Stimulated activated CD8-positive, alpha-beta memory T cell treated with anti-CD3 and anti-CD28 coated beads, Interleukin-4, amount 100 ng/mL, for 1 hour (primary cell): ENCODE measurements at regions not wholly inside any gene's neighbourhood (a gene's known extent, or its start where the extent isn't known, plus 50 kb on each side); places are given as distances from the start of the nearest gene placed in this dataset.

Experiments
- DNase-seq, 2 donors: peaks; one replicate each; pipeline ENCODE4 v3.0.0-alpha.2; 2020; ENCODE audit warnings: low read depth in 2 of 2, low spot score in 1 of 2

DNA sequence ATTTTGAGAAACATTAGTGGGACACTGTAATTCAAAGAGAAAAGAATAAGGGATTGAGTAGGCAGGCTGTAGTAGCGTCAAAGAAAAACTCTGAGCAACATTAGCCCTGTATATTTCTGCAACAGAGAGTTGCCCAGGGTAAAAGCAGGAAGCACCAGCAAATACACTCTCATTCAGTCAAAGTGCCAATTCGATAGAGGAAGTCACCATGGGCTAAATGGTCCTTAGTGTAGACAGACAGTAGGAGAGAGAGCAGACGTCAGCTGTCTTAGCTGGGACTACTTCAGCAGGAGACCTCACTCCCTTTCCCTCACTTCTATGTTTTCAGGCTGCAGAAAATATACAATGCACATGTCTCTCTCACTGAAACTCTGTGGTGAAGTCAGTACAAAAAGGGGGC, 2073.8 kb upstream of the TENM3 start:
- no peak for DNase-seq

DNA sequence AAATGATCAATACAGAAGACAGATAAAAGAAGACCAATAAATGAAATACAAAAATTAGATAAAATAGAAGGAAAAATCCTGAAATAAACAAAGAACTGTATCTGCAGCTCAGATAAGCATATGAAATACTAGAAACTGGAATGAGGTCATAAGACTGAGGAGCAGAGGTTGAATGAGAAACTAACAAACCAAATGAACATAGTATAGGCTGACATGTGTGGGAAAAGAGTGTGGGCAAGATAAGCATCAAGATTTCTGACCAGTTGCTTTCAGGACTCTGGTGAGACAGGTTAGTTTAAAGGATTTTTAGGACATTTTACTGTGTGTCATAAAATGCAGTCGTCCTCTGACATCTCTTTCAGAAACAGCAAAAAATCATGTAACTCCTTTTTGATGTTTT, 2073.2 kb upstream of the TENM3 start:
- no peak for DNase-seq

DNA sequence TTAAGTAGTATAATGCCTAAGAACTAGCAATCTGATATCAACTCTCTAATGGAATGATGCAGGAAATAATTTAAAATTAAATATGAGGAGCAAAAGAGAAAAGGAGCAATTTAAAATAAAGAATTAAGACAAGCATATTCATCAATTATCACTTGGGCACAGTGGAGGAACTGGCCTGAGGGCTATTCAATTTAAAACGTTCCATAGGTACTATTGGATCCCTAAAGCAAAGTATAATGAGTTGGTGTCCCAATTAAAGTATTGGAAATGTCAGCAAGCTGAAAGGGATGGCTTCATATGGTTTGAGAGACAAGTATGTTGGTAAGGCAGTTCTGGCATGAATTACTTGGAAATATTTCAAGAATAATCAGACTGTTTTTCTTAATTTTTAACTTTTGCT, 2064.1 kb upstream of the TENM3 start:
- no peak for DNase-seq

DNA sequence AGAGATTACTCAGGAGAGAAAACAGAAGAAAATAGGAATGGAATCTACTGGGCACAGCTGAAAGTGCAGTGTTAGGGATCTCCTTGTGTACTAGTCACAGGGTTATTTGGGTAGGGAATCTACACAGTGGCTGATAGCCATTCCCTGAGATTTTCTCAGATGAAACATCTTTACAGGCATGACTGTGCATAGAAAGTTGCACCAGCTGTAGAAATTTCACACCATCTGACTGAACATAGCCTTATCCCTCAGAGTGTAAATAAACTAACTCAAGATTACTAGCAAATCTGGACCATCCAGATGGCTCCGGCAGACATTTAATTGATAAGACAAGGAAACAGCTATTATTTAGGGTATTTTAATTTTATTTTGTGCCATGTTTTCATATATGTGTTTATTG, 2053.5 kb upstream of the TENM3 start:
- DNase-seq: no peak

DNA sequence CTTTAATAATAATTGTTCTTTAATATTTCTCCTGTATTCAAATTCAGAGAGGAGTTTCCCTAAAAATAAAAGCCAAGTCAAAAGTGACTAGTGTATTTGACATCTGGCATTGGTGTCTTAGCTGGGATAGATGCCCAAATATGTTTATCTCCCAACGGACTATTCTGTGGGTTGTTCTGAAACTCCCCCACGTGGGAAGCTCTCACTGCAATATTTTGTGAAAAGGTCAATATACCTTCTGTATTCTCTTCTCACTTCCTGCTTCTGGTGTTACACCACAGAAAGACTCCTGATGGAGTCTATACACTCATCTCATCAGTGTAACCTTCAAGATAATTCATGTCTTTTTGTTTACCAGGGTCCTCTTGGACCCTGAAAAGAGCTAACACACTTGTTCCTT, 2052.8 kb upstream of the TENM3 start:
- DNase-seq: no peak

DNA sequence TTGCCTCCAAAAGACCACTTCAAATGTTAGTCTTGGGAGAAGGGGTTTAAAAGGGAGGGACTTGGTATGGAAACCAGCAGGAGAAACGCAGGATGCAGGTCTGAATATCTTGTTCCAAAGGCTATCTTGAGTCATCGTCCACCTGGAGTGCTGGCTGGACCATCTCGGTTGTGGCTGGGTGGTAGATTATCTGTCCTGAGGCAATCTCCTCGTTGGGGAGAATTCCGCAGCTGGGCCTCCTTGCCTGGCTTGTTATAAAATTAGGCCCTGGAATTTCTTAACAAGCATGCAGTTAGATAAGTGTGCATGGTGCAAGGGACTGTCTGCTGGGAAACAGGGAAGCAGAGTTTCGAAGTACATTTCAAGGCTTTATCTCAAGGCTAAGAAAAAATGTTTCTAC, 2045.7 kb upstream of the TENM3 start:
- no peak for DNase-seq

DNA sequence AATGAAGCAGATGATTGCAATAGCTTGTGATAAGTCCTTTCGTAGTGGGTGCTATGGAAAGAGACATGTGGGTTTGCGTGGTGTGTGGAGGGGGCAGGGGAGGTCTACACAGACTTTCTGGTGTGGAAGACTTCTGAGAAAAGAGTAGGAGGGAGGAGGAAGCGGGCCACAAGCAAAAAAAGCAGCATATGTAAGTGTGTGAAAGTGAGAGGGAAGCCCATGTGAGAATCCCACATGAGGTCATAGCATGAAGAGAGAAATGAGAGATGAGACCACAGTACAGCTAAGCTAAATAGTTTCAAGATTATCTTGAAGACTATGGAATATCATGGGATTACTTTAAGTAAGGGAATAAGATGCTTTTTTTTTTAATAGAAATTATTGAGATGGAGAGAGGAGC, 2039.9 kb upstream of the TENM3 start:
- no peak for DNase-seq

DNA sequence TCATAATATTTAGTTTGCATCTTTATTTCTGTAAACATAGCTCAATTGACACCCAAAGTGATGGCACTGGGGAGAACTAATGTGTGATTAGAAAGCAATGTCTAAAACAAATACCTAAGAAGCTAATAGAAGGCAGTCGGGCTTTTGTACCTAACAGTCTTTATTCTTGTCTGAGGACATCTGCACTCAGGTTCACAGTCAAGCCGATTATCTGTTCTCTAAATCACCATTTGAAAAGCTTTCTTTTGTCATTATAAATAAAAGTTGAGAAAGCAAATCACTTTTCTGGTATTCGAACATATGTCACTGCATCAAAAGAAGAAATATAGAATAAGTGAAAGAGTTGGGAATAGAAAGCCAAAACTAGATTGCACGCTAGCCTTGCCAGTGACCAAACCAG, 2037.9 kb upstream of the TENM3 start:
- no peak for DNase-seq

DNA sequence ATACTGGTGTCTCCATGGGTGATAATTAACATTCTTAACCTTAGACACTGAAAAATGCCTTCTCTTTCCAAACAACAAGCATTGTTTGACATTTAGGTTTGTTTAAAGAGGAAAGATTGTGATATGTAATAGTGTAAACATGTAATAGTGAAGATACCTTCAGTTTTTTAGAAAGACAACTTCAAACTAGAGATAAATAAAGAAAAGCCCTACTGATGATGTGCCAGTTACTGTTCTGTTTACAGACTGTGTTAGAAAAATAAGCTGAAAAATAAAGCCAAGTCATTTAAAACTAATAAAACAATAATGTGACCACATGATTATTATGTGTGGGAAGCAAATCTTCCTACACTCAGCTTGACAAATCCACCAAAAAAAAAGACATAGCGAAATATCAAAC, 2035.3 kb upstream of the TENM3 start:
- no peak for DNase-seq

DNA sequence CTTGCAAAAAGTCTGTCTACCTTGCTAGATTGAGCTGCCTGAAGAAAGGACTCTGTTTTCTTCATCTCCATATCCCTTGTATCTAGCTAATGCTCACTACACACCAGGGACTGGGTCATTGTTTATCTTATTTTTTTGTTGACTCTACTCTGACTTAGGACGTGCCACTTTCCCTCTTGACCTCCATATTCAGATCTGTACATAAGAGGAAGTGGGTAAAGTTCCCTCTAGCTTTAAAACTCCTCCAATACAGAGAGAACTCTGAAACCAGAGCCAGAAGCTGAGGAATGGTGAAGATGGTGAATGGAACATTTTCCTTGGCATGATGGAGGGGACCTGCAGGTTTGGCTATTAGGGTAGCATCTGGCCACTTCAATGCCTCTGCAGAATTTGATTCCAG, 2026.1 kb upstream of the TENM3 start:
- DNase-seq: no peak

DNA sequence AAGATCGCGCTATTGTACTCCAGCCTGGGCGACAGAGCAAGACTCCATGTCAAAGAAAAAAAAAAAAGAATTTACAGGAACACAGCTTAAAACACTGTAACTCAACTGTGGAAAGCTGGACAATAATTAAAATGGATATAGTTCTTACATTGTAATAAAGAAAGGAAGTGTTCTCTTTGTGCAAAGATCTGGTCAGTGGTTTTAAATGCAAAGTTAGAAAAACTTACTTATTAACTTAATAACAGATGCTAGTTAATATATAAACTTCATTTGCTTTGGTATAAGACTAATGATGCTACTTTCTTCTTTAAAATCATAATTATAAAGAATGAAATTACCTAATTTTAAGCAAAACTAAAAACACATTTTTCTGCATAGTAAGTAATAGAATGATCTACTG, 2024.1 kb upstream of the TENM3 start:
- no peak for DNase-seq

DNA sequence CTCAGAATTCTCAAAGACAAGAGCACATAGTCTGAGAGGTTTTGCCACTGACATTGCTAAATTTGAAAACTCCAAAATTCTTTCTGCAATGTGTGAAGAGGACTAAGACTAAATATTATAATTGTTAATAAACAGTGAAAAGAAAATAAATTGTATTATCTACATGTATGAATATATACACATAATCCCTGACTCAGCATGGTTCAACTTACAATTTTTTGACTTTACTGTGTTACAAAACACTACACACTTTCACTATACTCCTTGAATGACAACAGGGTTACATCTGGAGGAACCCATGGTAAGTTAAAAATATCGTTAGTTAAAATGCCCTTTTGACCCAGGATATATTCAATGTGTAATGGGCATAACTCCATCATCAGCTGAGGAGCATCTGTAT, 2017.2 kb upstream of the TENM3 start:
- DNase-seq: no peak

DNA sequence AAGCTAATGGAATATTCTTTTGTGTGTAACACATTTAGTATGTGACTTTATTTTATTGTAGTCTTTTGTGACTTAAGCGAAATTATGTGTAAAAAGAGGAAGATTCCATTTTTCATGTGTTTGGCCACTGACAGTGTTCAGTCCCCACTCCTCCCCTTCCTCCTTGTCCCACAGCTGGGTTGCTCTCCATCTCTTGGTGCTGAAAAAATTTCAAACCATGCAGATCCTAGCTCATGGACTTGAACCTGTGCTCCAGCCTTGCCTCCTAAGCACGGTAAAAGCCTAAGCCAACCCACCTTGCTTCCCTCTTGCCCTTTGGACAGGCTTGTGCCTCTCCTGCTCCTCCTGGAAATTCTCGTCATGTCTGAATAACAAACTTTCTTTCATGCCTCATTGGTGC, 2008.5 kb upstream of the TENM3 start:
- no peak for DNase-seq

DNA sequence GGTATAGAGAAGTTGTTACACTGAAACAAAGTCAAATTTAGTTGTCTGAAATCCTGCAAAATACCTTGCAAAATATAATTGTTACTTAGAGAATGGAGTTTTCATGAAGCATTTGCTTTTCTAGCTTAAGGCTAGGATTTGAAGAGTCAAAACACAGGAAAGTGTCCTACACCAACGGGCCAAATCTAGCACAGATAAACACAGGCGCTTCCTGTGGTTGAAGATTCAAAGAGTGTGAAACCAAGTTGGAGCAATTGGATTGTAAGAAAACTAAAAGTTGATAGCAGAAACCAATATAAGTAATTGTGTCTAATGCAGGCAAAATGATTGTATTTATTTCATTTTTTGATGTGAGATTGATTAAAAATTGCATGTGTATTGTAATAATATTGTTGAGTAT, 2002.5 kb upstream of the TENM3 start:
- DNase-seq: no peak

DNA sequence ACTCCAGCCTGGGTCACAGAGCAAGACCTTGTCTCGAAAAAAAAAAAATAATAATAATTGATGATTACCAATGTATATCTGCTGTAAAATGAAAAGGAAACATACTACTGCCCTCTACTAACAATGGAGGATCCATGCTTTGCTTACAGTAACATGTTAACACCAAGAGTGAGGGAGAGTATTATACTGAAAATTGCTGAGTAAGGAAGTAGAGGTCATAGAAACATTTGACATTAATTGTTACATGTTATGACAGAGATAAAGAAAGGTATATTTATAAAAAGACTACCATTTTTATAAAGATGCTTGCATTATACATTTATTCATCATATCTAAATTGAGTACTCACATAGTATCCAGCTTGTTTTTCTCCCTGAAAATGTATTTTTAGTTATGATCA, 1989.8 kb upstream of the TENM3 start:
- DNase-seq: no peak

DNA sequence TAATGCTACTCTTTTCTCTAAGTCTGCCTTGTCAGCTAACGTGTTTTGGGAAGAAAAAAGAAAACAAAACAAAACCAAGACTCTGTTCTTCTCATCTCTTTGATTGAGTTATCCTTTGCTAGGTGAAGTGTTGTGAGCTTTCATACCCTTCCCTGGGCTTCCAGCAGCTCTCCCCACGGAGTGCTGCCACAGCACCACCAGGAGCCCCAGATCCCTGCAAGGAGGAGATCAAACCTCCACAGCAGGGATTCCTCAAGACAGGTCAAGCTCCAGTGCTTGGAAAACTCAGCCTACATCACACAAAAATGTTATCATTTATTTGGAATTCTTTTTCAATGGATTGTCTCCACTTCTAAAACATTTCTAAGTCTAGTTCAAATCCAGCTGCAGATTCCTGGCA, 1981.9 kb upstream of the TENM3 start:
- no peak for DNase-seq

DNA sequence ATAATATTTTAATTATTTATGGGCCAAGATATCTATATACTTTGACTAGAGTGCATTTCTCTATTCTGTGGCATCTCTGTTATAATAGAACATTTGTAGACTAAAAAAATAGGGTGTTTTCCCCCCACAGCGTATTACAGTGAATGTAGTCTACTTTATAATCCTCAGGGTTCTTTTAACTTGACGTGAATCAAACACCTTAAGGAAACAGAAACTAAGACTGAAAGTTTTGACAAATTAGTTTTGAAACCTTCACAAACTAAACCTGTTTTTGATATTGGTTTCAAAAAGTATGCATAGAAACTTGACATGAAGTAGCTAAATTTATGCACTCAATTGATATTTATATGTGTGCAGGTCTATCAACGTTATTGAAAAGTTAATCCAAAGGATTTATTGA, 1963.1 kb upstream of the TENM3 start:
- DNase-seq: no peak

DNA sequence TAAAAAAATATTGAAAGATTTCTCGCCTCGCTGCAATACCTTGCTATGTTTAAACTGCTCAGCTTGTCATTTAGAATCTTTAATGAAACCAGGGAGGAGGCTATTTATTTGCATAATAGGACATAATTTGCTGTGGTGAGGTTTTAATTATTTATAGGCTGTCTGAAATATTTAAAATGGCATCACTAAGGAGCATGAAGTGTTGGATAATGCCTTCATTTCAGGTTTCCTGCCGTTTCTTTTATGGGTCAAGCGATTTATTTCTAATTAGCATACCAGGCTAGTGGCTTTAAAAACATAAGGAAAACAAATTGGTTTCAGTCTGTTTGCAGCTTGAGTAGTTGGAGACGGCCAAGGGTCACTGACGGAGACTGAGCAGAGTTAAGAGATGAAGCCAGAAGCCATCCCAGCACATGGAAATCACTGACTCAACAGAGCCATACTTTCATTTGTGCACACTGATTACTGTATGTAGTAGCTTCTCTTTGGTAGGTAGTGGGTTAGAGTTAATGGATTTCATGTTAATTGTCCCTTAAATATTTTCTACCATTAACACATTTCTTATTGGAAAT, 1962.4 kb upstream of the TENM3 start:
- no peak for DNase-seq

DNA sequence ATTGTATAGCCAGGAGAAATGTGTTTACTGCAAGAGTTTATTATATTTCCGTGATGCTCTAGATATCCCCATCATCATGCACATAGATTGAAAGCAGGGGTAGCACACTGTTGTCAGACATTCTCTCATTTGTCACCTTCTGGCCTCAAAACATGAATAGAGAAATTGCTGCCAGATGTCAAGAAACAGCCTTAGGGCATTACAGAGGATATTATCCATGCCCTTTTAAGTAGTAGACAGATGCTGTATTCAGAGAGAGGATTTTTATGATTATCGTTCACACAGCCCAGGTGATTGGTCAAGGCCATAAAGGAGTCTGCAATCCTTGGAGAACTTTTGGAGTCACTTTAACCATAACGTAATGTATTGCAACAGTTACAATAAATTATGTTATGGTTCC, 1961.5 kb upstream of the TENM3 start:
- DNase-seq: no peak

DNA sequence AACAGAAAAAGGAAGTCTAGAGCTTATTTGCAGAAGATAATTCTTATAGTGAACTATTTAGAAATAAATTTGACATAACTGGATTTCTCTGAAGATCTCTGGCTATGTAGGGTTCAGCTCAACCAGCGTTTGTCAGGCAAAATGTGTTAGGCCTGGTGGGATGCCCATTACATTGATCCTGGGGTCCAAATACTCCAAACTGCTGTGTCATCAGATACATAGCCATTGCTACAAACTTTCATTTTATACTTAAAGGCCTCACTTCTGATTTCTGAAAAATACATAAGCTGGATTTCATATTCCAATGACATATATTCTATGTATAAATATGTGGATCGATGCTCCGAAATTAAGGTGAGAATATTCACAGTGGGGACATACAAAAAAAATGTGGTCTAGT, 1958.9 kb upstream of the TENM3 start:
- DNase-seq: no peak

DNA sequence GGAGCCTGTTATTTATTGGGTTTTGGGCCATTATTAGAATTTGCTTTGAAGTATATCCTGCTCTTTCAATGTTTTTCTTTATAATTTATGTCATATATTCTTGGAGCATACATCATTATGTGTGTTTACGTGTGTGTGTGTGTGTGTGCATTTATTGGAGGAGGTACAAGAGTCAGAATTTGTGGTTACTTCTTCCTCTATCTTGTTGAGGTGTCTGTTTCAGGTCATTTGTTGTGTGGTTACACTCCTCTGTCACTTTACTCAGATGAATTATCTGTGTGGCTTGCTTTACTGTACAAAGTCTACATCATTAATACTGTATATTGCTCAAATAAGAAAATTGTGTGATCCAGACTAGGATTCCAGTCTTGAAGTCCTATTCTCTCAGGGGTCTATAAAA, 1957.4 kb upstream of the TENM3 start:
- no peak for DNase-seq

DNA sequence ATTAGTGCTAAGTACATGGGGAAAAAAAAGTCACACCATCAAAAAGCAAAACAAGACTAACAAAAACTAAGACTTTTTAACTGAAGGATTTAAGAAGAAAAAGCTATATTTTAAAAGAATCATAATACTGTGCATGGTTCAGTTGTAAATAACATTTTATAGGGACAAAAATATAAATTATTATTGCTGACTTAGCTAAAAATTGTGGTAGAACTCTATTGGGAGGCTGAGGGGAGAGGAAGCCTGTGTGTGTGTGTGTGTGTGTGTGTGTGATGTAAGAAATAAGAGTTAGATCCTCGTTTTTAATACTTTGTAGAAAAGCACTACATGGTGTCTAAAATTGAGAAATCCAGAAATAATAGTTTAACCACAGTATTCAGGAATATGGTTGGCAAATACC, 1950.9 kb upstream of the TENM3 start:
- no peak for DNase-seq

DNA sequence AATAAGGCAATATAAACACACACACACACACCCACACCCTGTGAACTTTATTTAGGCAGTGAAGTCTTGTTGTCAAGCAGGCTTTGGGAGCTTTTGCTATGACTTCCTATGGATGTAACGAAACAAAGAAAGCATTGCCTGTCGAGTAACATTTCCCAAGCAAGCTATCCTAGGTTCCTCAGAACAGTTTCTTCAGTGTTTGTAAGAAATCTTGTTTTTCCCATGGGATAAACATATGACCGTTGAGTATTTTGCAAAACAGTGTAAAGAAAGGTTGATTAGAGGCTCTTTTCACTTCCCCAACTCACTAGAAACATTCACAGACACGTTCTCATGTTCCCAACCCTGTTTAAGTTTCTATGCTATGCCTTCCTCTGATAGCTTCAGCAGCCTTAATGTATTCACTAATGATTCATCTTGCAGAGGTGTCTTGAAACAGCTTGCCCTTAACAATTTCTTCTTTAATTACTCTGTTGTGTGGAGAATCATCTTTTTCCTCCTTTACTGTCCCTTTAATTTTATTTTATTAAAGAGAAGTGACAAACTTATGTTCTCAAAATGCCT, 1947.1 kb upstream of the TENM3 start:
- DNase-seq: no peak

DNA sequence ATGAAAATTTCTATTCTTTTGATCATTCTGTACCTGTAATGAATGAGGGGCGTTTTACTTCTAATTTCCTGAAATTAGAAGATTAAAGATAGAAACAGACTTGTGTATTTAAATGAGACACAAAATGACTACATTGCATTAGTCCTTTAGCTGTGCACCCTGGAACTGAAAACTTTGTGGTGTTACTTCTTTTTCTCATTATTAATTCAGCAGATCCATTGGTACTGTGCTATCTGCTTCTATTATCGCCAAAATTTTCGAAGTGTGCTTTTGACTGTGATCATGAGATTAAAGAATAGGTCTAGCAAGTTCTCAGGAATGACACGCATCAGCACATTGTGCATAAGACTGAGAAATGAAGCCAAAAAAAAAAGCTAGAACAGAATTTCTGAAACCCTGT, 1938.9 kb upstream of the TENM3 start:
- DNase-seq: no peak
